AG10803 (cell line): ENCODE measurements at regions not wholly inside any gene's neighbourhood (a gene's known extent, or its start where the extent isn't known, plus 50 kb on each side); places are given as distances from the start of the nearest gene placed in this dataset.

ENCODE experiments used
- DNase-seq: peaks from one replicate; pipeline ENCODE4 v3.0.0; 2010; ENCODE audit warnings: low read depth
- H3K4me3 ChIP-seq: 2 replicates; pipeline ENCODE4 v1.5.1; 2011; ENCODE audit warnings: mild to moderate bottlenecking, low read length, control low read depth
- TF ChIP-seq, protein P1 (sequence below): conservative IDR thresholded peaks from 2 replicates; pipeline ENCODE4 v1.5.1; 2011; ENCODE audit warnings: mild to moderate bottlenecking, low read length, control low read depth, inconsistent platforms

DNA sequence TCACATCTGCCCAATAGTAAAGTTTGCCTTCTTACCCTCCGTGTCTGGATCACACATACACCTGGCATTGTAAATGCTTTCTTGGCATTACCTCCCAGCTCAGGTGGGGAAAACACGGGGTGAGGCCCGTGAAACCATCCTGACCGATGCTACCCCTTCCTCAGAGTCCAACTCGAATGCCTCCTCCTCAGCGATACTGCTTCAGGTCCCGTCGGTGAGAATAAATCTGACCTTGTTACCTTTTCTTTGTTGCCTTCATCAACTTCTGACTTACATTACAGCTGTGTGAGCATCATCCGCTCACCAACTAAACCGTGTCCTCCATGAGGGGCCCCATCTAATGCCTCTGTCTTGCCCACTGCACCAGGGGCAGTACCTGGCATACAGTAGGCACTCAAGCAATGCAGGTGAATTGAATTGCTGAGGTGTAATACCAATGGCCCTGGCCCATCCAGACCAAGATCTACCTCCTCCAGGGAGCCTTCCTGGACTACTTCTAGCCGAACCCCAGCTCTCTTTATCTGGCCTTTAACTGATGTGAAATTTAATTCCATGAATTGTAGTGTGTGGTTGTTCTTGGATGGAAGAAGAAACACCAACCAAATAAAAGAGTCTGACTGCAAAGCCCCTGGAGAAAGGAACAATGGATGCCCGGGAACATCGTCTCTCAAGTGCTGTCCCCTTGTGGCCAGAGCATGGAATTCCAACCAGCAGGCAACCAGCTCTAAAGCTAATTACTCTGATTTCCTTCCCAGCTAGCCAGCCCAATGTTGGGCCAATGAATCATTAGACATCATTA, 141.5 kb downstream of the ANKRD60 start:
- no peak overlapping the region for H3K4me3 ChIP-seq
- peak; percentile 52 for DNase-seq
- TF ChIP-seq, protein P1, sequence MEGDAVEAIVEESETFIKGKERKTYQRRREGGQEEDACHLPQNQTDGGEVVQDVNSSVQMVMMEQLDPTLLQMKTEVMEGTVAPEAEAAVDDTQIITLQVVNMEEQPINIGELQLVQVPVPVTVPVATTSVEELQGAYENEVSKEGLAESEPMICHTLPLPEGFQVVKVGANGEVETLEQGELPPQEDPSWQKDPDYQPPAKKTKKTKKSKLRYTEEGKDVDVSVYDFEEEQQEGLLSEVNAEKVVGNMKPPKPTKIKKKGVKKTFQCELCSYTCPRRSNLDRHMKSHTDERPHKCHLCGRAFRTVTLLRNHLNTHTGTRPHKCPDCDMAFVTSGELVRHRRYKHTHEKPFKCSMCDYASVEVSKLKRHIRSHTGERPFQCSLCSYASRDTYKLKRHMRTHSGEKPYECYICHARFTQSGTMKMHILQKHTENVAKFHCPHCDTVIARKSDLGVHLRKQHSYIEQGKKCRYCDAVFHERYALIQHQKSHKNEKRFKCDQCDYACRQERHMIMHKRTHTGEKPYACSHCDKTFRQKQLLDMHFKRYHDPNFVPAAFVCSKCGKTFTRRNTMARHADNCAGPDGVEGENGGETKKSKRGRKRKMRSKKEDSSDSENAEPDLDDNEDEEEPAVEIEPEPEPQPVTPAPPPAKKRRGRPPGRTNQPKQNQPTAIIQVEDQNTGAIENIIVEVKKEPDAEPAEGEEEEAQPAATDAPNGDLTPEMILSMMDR = peak; percentile 98

DNA sequence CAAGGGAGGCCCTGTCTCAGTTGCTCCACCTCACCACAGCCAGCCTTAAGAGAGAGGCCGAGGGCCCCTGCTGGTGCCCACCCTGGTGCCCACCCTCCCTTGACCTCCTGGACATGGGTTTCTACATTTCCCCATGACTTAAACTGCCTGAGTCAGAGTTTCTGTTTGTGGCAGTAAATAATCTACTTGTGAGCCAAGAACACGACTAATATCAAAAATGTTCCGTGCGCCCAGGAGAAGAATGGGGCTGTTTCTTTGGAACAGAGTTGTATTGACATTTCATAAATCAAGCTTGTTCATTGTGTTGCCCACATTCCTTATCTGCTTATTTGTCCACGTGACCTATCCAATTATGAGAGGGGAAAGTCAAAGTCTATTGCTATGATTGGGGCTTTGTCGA, 143.5 kb downstream of the ANKRD60 start:
- H3K4me3 ChIP-seq = no peak overlapping the region
- no peak for DNase-seq
- TF ChIP-seq, protein P1 = no peak

GRCh38 chr20:58084566-58084965, 143.9 kb downstream of the ANKRD60 start:
- no peak for DNase-seq
- TF ChIP-seq, protein P1 = no peak
- no peak overlapping the region for H3K4me3 ChIP-seq

DNA sequence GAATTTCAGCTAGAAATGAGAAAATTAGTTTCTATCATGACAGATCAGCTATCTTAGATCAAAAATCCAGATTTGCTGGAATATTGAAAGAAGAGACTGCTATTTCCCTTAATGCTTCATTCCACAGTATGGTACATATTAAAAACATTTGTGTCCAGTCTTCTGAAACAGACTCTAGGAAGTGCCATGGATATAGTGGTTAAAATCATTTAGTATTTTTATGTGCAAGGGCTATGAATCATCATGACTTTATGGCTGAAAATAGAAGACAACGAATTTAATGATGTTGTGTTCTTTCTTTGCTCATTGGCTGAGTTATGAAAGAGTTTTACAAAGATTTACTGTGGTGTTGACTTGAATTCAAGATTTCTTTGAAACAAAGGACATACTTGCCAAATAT, 146.6 kb downstream of the ANKRD60 start:
- TF ChIP-seq, protein P1 = no peak
- DNase-seq = peak; percentile 85

GRCh38 chr20:58078741-58079522, 149.5 kb downstream of the ANKRD60 start:
- DNase-seq = peak; percentile 70
- no peak overlapping the region for H3K4me3 ChIP-seq
- TF ChIP-seq, protein P1 = no peak

More for the DNA sequence above, 146.6 kb downstream of the ANKRD60 start:
- no peak overlapping the region for H3K4me3 ChIP-seq

GRCh38 chr20:58077282-58077681, 151.2 kb downstream of the ANKRD60 start:
- no peak for DNase-seq
- TF ChIP-seq, protein P1 = no peak

More at GRCh38 chr20:58077282-58077681, 151.2 kb downstream of the ANKRD60 start:
- H3K4me3 ChIP-seq = no peak overlapping the region
